OCI-LY3 (cell line): ENCODE measurements at regions not wholly inside any gene's neighbourhood (a gene's known extent, or its start where the extent isn't known, plus 50 kb on each side); places are given as distances from the start of the nearest gene placed in this dataset.

ENCODE experiments used
- H2AFZ ChIP-seq: fragments of 200-600, 300-600 bp; shearing (Covaris generic); 2 replicates; pipeline ENCODE4 v1.6.0; 2014; ENCODE audit warnings: antibody characterized with exemption, low read depth, low read length
- H3K27ac ChIP-seq: fragments of 200-600, 300-600 bp; sonication (generic); 2 replicates; pipeline ENCODE4 v1.5.1; 2014; ENCODE audit warnings: mild to moderate bottlenecking, low read length, moderate library complexity, mixed read lengths
- H3K27me3 ChIP-seq: fragments of 200-600, 300-600 bp; sonication (generic); 2 replicates; pipeline ENCODE4 v1.6.1; 2014; ENCODE audit warnings: low read depth, low read length, mixed read lengths
- H3K36me3 ChIP-seq: fragments of 200-600, 300-600 bp; sonication (generic); replicated peaks from 2 replicates; pipeline ENCODE3; 2014; ENCODE audit warnings: low read depth, low read length, mixed read lengths
- H3K4me1 ChIP-seq: fragments of 300-600, 200-600 bp; sonication (generic); 2 replicates; pipeline ENCODE4 v1.6.1; 2014; ENCODE audit warnings: low read length, mixed read lengths
- H3K4me2 ChIP-seq: fragments of 200-600, 300-600 bp; sonication (generic); 2 replicates; pipeline ENCODE4 v1.6.1; 2014; ENCODE audit warnings: low read length, mixed read lengths
- H3K4me3 ChIP-seq: fragments of 300-600, 200-600 bp; sonication (generic); 2 replicates; pipeline ENCODE4 v1.5.1; 2014; ENCODE audit warnings: antibody characterized with exemption, mild to moderate bottlenecking, low read length, moderate library complexity
- H3K79me2 ChIP-seq: fragments of 300-600, 200-600 bp; shearing (Covaris generic); 2 replicates; pipeline ENCODE4 v1.6.1; 2014; ENCODE audit warnings: mild to moderate bottlenecking, low read length, mixed read lengths
- H3K9ac ChIP-seq: fragments of 300-600, 200-600 bp; shearing (Covaris generic); 2 replicates; pipeline ENCODE4 v1.6.0; 2014; ENCODE audit warnings: mild to moderate bottlenecking, low read length, moderate library complexity
- H3K9me3 ChIP-seq: fragments of 200-600, 300-600 bp; shearing (Covaris generic); 2 replicates; pipeline ENCODE4 v1.6.1; 2014; ENCODE audit warnings: low read length, mixed read lengths; ENCODE audit not compliant: insufficient read depth
- H4K20me1 ChIP-seq: fragments of 200-600, 300-600 bp; sonication (generic); 2 replicates; pipeline ENCODE4 v1.6.1; 2016; ENCODE audit warnings: low read length, mixed read lengths; ENCODE audit not compliant: insufficient read depth
- CTCF ChIP-seq: fragments of 200-600, 300-600 bp; sonication (generic); IDR thresholded peaks from 2 replicates; pipeline ENCODE4 v1.5.1; 2014; ENCODE audit warnings: antibody characterized with exemption, low read length, low read depth
- EZH2phosphoT487 ChIP-seq: fragments of 200-600 bp; shearing (Covaris generic); IDR thresholded peaks from 2 replicates; pipeline ENCODE4 v1.6.1; 2018; ENCODE audit warnings: antibody characterized with exemption, mixed run types, low read depth

GRCh38 chr11:70952191-70952590 is 300.2 kb downstream of the SHANK2 start:
- H3K4me3 ChIP-seq, result no peak overlapping the region
- H2AFZ ChIP-seq, result no peak overlapping the region
- TF ChIP-seq EZH2phosphoT487, result no peak
- no peak for TF ChIP-seq CTCF
- peaks cover 4% of the 10 kb centered on the region; the same call in 1 of the 2 replicates for H3K9me3 ChIP-seq
- H3K4me2 ChIP-seq, result no peak overlapping the region
- H3K36me3 ChIP-seq, result no peaks in the 10 kb centered on the region
- no peak overlapping the region for H3K9ac ChIP-seq
- H3K4me1 ChIP-seq, result no peaks in the 10 kb centered on the region
- H3K27ac ChIP-seq, result no peak overlapping the region
- no peaks in the 10 kb centered on the region for H4K20me1 ChIP-seq
- H3K27me3 ChIP-seq, result no peaks in the 10 kb centered on the region; the same call in 1 of the 2 replicates
- no peaks in the 10 kb centered on the region for H3K79me2 ChIP-seq

- Histone ChIP-seq H3K27me3 (no peaks in the 10 kb centered on the region; the same call in 1 of the 2 replicates), H3K9me3 (peaks cover 4% of the 10 kb centered on the region; the same call in 1 of the 2 replicates), H3K27ac (no peak overlapping the region), H3K9ac (no peak overlapping the region), H2AFZ (no peak overlapping the region), H3K4me3 (no peak overlapping the region), H3K79me2 (no peaks in the 10 kb centered on the region), H4K20me1 (no peaks in the 10 kb centered on the region), H3K36me3 (no peaks in the 10 kb centered on the region), H3K4me2 (no peak overlapping the region), H3K4me1 (no peaks in the 10 kb centered on the region)
- no peak for TF ChIP-seq EZH2phosphoT487
- no peak for TF ChIP-seq CTCF
These were observed 298.7 kb downstream of the SHANK2 start for GRCh38 chr11:70953720-70954119.

DNA sequence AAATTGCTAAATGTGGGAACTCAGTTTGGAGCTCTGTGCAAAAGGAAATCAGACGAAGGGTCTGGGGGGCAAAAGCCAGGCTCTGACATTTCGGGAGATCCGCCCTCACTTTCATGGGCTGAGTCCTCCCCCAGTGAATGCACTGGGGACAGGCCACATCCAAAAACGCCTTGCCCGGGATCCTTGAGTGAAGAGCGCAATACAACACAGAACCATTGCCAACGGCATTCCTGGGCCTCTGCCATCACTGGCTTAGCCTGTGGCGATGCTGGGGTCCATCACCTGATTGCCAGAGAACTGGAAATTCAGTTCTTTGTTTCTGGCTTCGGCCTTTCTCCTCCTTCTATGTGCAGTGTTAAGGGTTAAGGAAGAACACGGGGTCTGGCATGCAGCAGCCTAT is 297.9 kb downstream of the SHANK2 start:
- Histone ChIP-seq H3K27me3 (no peaks in the 10 kb centered on the region; the same call in 1 of the 2 replicates), H3K36me3 (no peaks in the 10 kb centered on the region), H3K4me3 (no peak overlapping the region), H3K4me2 (no peak overlapping the region), H4K20me1 (no peaks in the 10 kb centered on the region), H2AFZ (no peak overlapping the region), H3K79me2 (no peaks in the 10 kb centered on the region), H3K9ac (no peak overlapping the region), H3K27ac (no peak overlapping the region), H3K4me1 (no peaks in the 10 kb centered on the region), H3K9me3 (peaks cover 4% of the 10 kb centered on the region; the same call in 1 of the 2 replicates)
- TF ChIP-seq CTCF, result no peak
- no peak for TF ChIP-seq EZH2phosphoT487
